ENCODE measurements at regions not wholly inside any gene's neighbourhood (a gene's known extent, or its start where the extent isn't known, plus 50 kb on each side); places are given as distances from the start of the nearest gene placed in this dataset.

GRCh38 chr1:55861676-55862340 lies 646.6 kb upstream of the USP24 start:
- Mint-ChIP-seq H3K4me1 (ENCODE audit: low read depth) (no peaks in the 10 kb centered on the region), H3K4me3 (ENCODE audit: unreplicated experiment) (no peak overlapping the region), H3K27ac (ENCODE audit: unreplicated experiment) (no peak overlapping the region), H3K27me3 (ENCODE audit: low read depth) (no peaks in the 10 kb centered on the region), H3K9me3 (ENCODE audit: low read depth) (no peaks in the 10 kb centered on the region), H3K36me3 (ENCODE audit: low read depth) (no peaks in the 10 kb centered on the region)
- no peak for DNase-seq (ENCODE audit: low spot score)
- no peak for TF ChIP-seq CTCF (IDR thresholded peaks at IDR 0.05)

GRCh38 chr1:55860798-55861519 lies 645.8 kb upstream of the USP24 start:
- Mint-ChIP-seq H3K27me3 (ENCODE audit: low read depth) (no peaks in the 10 kb centered on the region), H3K4me3 (ENCODE audit: unreplicated experiment) (no peak overlapping the region), H3K9me3 (ENCODE audit: low read depth) (no peaks in the 10 kb centered on the region), H3K4me1 (ENCODE audit: low read depth) (no peaks in the 10 kb centered on the region), H3K27ac (ENCODE audit: unreplicated experiment) (no peak overlapping the region), H3K36me3 (ENCODE audit: low read depth) (no peaks in the 10 kb centered on the region)
- no peak for DNase-seq (ENCODE audit: low spot score)
- TF ChIP-seq CTCF (IDR thresholded peaks at IDR 0.05): peak; percentile 23

- Mint-ChIP-seq H3K27me3 (ENCODE audit: low read depth) (no peaks in the 10 kb centered on the region), H3K27ac (ENCODE audit: unreplicated experiment) (no peak overlapping the region), H3K4me1 (ENCODE audit: low read depth) (no peaks in the 10 kb centered on the region)
These were observed 645.2 kb upstream of the USP24 start for GRCh38 chr1:55860326-55860725.

GRCh38 chr1:55854911-55855310 lies 639.7 kb upstream of the USP24 start:
- no peak for DNase-seq (ENCODE audit: low spot score)
- H3K4me3 Mint-ChIP-seq (ENCODE audit: unreplicated experiment): no peak overlapping the region

More at GRCh38 chr1:55860326-55860725, 645.2 kb upstream of the USP24 start:
- H3K36me3 Mint-ChIP-seq (ENCODE audit: low read depth): no peaks in the 10 kb centered on the region
- H3K4me3 Mint-ChIP-seq (ENCODE audit: unreplicated experiment): no peak overlapping the region
- H3K9me3 Mint-ChIP-seq (ENCODE audit: low read depth): no peaks in the 10 kb centered on the region
- DNase-seq (ENCODE audit: low spot score): no peak
- no peak for TF ChIP-seq CTCF (IDR thresholded peaks at IDR 0.05)

GRCh38 chr1:55848906-55849305 lies 633.7 kb upstream of the USP24 start:
- H3K4me3 Mint-ChIP-seq (ENCODE audit: unreplicated experiment): no peak overlapping the region
- no peaks in the 10 kb centered on the region for H3K27me3 Mint-ChIP-seq (ENCODE audit: low read depth)
- H3K9me3 Mint-ChIP-seq (ENCODE audit: low read depth): no peaks in the 10 kb centered on the region
- DNase-seq (ENCODE audit: low spot score): no peak
- H3K4me1 Mint-ChIP-seq (ENCODE audit: low read depth): no peaks in the 10 kb centered on the region
- H3K27ac Mint-ChIP-seq (ENCODE audit: unreplicated experiment): no peak overlapping the region
- TF ChIP-seq CTCF (IDR thresholded peaks at IDR 0.05): peak; percentile 63
- H3K36me3 Mint-ChIP-seq (ENCODE audit: low read depth): no peaks in the 10 kb centered on the region

More at GRCh38 chr1:55854911-55855310, 639.7 kb upstream of the USP24 start:
- peaks cover 4% of the 10 kb centered on the region for H3K4me1 Mint-ChIP-seq (ENCODE audit: low read depth)
- TF ChIP-seq CTCF (IDR thresholded peaks at IDR 0.05): no peak
- H3K27me3 Mint-ChIP-seq (ENCODE audit: low read depth): no peaks in the 10 kb centered on the region
- H3K27ac Mint-ChIP-seq (ENCODE audit: unreplicated experiment): no peak overlapping the region
- H3K9me3 Mint-ChIP-seq (ENCODE audit: low read depth): no peaks in the 10 kb centered on the region
- no peaks in the 10 kb centered on the region for H3K36me3 Mint-ChIP-seq (ENCODE audit: low read depth)

Data from chondrocyte (in vitro differentiated cells).